GM21381 (cell line): ENCODE measurements at regions not wholly inside any gene's neighbourhood (a gene's known extent, or its start where the extent isn't known, plus 50 kb on each side); places are given as distances from the start of the nearest gene placed in this dataset.

Experiments used
- ATAC-seq: cut with Tn5 transposase; IDR thresholded peaks from one replicate; pipeline ENCODE4 v1.9.1; 2021; ENCODE audit warnings: mild to moderate bottlenecking, moderate library complexity; ENCODE audit not compliant: unreplicated experiment

DNA sequence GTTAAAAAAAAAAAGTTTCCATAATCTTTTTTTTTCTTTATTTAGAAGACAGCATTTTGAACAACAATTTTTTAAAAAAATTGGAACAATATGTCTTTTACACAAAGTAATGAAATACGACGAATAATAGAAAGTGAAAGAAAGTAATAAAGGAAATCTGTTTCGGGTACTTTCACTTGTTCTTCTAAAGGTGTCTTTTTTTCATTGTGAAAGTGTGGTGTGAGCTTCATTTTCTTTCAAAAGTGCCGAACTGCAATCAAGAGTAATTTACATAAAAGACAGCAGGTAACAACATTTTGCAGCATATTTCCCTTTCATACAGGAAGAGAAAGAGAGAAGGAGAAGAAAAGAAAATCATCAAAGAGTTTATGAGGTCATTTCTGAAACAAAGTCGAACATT is 159.7 kb upstream of the CDH12 start:
- no peak for ATAC-seq

DNA sequence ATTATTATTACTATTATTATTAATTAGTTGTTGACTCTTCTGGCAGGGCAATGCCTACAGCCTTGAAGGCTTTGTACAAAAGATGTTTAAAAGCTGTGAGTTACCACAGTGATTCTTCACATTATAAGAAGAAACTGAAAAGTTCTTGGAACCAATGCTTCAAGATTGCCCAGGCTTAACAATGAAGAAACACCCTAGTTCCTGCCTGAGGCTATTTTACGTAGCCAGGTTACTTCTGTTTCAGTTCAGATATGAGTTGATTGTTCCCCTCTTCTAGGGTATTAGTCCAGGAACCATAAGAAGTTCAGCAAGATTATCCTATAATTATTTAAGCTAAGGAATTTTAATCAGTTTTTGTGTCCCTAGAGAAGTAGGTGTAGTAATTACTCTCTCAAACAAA is 154.6 kb upstream of the CDH12 start:
- ATAC-seq, result no peak

DNA sequence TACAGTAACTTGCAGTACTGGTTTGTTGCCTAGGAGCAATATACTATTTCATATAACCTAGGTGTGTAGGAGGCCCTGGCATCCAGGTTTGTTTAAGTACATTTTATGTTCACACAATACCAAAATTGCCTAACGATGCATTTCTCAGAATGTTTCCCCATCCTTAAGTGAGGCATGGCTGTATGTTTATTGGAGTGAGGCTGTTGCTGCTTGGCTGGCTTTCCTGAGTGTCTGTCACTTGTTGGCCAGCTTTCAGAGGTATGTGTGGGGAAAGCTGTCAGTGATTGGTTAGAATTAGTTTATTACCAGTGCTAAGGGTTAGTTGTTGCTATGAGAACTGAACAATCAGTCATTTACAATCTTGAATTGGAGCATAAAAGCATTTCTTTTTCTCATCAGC is 154.1 kb upstream of the CDH12 start:
- no peak for ATAC-seq

DNA sequence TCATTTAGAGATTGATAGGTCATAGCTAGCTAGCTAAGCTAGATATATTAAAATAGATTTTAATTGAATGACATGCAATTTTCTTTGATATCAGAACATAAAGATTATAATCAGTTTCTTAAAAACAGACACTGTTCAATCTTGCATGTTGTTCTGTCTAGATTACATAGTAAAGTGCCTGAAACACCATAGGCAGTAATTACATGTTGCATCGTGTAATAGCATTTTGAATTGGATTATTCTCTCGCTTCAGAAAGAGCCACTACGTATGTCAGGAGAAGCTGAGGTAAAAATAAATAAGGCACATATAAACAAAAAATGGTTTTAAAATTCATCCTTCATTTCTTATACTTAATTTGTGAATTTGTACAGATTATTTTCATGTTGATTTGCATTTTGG is 148.0 kb upstream of the CDH12 start:
- ATAC-seq, result no peak

GRCh38 chr5:22998774-22999173 is 145.6 kb upstream of the CDH12 start:
- no peak for ATAC-seq

GRCh38 chr5:22998362-22998761 is 145.2 kb upstream of the CDH12 start:
- no peak for ATAC-seq

GRCh38 chr5:22988937-22989336 is 135.8 kb upstream of the CDH12 start:
- ATAC-seq, result no peak

- ATAC-seq, result no peak
Measured at GRCh38 chr5:22986281-22986680, 133.1 kb upstream of the CDH12 start.

- ATAC-seq, result no peak
Measured at GRCh38 chr5:22985446-22985845, 132.3 kb upstream of the CDH12 start.

DNA sequence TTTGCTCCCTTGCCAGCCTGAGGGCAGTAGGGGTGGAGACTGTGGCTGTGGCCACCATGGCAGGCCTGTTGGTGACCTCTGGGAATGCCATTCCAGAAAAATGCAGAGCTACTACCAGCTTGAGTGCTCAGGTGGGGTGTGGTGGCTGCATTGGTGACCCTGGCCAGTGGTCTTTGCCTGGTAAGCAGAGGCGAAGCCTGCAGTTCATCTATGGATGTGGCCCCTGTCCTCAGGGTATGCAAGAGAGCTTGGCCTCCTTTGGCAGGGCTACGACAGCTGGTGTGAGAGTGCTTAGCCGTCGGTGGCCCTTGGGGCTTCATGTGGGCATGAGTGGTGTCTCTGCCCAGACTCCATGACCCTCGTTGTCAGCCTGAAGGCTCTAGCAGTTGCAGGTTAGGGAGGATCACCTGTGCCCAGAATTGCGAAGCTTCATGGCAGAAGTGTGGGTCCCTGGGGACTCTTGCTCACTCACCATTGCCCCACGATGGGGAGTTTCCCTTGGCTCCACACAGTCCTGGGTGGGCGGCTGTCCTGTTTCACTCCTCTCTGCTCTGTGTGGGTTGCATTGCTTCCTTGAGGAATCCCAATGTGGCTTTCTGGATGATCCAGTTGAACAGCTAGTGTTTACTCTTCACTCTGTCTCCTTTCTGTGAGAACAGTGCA is 117.9 kb upstream of the CDH12 start:
- no peak for ATAC-seq

- no peak for ATAC-seq
Measured at GRCh38 chr5:22970491-22970890, 117.3 kb upstream of the CDH12 start.

DNA sequence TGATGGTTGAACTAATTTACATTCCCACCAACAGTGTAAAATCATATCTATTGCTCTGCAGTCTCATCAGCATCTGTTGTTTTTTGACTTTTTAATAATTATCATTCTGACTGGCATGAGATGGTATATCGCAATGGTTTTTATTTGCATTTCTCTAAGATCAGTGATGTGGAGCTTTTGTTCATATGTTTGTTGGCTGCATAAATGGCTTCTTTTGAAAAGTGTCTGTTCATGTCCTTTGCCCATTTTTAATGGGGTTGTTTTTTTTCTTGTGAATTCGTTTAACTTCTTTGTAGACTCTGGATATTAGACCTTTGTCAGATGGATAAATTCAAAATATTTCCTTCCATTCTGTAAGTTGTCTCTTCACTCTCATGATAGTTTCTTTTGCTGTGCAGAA is 115.2 kb upstream of the CDH12 start:
- no peak for ATAC-seq

DNA sequence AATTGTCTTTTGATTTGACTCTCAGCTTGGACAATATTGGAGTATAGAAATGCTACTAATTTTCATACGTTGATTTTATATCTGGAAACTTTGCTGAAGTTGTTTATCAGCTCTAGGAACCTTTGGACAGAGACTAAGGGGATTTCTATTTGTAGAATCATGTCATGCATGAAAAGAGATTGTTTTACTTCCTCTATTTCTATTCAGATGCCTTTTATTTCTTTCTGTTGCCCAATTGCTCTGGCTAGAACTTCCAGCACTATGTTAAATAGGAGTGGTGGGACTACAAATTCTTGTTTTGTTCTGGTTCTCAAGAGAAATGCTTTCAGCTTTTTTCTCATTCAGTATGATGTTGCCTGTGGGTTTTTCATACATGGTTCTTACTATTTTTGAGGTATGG is 112.8 kb upstream of the CDH12 start:
- no peak for ATAC-seq

GRCh38 chr5:22964632-22965031 is 111.5 kb upstream of the CDH12 start:
- no peak for ATAC-seq

- no peak for ATAC-seq
Measured at GRCh38 chr5:22958462-22959262, 105.5 kb upstream of the CDH12 start.

DNA sequence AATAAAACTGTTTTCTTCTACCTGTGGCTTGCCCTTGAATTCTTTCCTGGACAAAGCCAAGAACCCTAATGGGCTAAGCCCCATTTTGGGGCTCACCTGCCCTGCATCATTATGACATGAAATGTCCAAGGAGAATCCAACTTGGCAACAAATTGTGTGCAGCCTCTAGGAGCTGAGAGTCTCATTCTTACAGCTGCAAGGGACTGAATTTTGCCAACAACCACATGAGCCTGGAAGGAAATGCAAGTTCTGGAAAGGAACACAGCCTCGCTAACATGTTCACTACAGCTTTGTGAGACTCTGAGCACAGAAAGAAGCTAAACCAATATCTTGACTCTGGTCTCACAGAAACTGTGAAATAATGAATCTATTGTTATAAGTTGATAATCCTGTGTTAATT is 94.8 kb upstream of the CDH12 start:
- ATAC-seq, result no peak

- ATAC-seq, result no peak
Measured at GRCh38 chr5:22938362-22938761, 85.2 kb upstream of the CDH12 start.

- ATAC-seq, result no peak
Measured at GRCh38 chr5:22928821-22929482, 75.8 kb upstream of the CDH12 start.

- ATAC-seq, result no peak
Measured at GRCh38 chr5:22926574-22926973, 73.4 kb upstream of the CDH12 start.

GRCh38 chr5:22918511-22918910 is 65.4 kb upstream of the CDH12 start:
- no peak for ATAC-seq

GRCh38 chr5:22916393-22916792 is 63.2 kb upstream of the CDH12 start:
- no peak for ATAC-seq

DNA sequence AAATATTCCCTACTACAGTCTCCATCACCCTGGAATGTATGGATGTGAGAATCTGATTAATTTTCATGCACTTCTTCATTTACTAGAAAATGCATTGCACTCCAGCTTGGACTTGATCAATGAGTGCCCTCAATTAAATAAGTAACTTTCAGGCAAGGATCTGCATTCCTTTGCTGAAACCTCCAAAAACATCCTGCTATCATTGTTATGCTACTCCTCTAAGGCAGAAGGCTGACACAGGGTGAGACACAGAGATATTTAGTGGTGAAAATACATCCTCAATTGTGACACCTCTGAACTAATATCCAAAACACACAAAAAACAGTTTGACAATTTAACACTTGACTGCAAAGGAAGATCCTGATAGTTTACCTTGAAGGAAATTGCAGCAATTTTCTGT is 57.9 kb upstream of the CDH12 start:
- no peak for ATAC-seq
